SK-N-SH treated with all-trans-retinoic acid at 6 μM for 48 hours (cell line): ENCODE measurements at regions not wholly inside any gene's neighbourhood (a gene's known extent, or its start where the extent isn't known, plus 50 kb on each side); places are given as distances from the start of the nearest gene placed in this dataset.
A peak's percentile ranks its signal among the peaks of the same experiment; 100 is the strongest.

Experiments used
- GLIS3 ChIP-seq: fragments of 250-450 bp; sonication (Bioruptor Pico); IDR thresholded peaks from 2 replicates; pipeline ENCODE4 v1.5.0; 2020; ENCODE audit warnings: mild to moderate bottlenecking, moderate library complexity
- ISL1 ChIP-seq: fragments of 250-450 bp; sonication (Bioruptor Pico); IDR thresholded peaks from 2 replicates; pipeline ENCODE4 v2.1.2; 2022; ENCODE audit warnings: mild to moderate bottlenecking, moderate library complexity
- POU6F1 ChIP-seq: fragments of 250-450 bp; sonication (Bioruptor Pico); IDR thresholded peaks from 2 replicates; pipeline ENCODE4 v1.8.0; 2021; ENCODE audit warnings: low read depth, mild to moderate bottlenecking, moderate library complexity, borderline replicate concordance
- SNAI2 ChIP-seq: fragments of 250-450 bp; sonication (Bioruptor Pico); IDR thresholded peaks from 2 replicates; pipeline ENCODE4 v1.5.0; 2020; ENCODE audit warnings: mild to moderate bottlenecking, moderate library complexity
- TOX ChIP-seq: fragments of 250-450 bp; sonication (Bioruptor Pico); IDR thresholded peaks from 2 replicates; pipeline ENCODE4 v1.8.0; 2021; ENCODE audit warnings: mild to moderate bottlenecking, moderate library complexity, borderline replicate concordance
- ZC3H10 ChIP-seq: fragments of 250-450 bp; sonication (Bioruptor Pico); IDR thresholded peaks from 2 replicates; pipeline ENCODE4 v1.5.1; 2021; ENCODE audit warnings: mild to moderate bottlenecking, moderate library complexity
- ZNF565 ChIP-seq: fragments of 450-650 bp; formaldehyde crosslinking; conservative IDR thresholded peaks from 2 replicates; pipeline ENCODE4 v1.5.0; 2020; ENCODE audit warnings: low read depth, mild to moderate bottlenecking, moderate library complexity
- ZNF8 ChIP-seq: fragments of 450-650 bp; formaldehyde crosslinking; IDR thresholded peaks from 2 replicates; pipeline ENCODE4 v1.5.0; 2020; ENCODE audit warnings: mild to moderate bottlenecking, moderate library complexity
- TF ChIP-seq, protein P1 (sequence below): fragments of 250-450 bp; sonication (Bioruptor Pico); IDR thresholded peaks from 2 replicates; pipeline ENCODE4 v1.8.0; 2020; ENCODE audit warnings: mild to moderate bottlenecking, moderate library complexity, borderline replicate concordance

- TF ChIP-seq ZNF8 (CRISPR knock-in tag) (no peak), SNAI2 (CRISPR knock-in tag) (no peak), POU6F1 (CRISPR knock-in tag) (no peak), ISL1 (peak; percentile 35; the same call in 1 of the 2 replicates), ZNF565 (no peak), ZC3H10 (no peak), TOX (CRISPR knock-in tag) (no peak), GLIS3 (CRISPR knock-in tag) (no peak)
- TF ChIP-seq, protein P1, sequence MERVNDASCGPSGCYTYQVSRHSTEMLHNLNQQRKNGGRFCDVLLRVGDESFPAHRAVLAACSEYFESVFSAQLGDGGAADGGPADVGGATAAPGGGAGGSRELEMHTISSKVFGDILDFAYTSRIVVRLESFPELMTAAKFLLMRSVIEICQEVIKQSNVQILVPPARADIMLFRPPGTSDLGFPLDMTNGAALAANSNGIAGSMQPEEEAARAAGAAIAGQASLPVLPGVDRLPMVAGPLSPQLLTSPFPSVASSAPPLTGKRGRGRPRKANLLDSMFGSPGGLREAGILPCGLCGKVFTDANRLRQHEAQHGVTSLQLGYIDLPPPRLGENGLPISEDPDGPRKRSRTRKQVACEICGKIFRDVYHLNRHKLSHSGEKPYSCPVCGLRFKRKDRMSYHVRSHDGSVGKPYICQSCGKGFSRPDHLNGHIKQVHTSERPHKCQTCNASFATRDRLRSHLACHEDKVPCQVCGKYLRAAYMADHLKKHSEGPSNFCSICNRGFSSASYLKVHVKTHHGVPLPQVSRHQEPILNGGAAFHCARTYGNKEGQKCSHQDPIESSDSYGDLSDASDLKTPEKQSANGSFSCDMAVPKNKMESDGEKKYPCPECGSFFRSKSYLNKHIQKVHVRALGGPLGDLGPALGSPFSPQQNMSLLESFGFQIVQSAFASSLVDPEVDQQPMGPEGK (CRISPR knock-in tag) = no peak
Observed at GRCh38 chr10:94075506-94075905, 81.8 kb downstream of the PLCE1 start.
